NT2/D1 (cell line): ENCODE measurements at regions not wholly inside any gene's neighbourhood (a gene's known extent, or its start where the extent isn't known, plus 50 kb on each side); places are given as distances from the start of the nearest gene placed in this dataset.

ENCODE experiments used
- DNase-seq: peaks from one replicate; pipeline ENCODE4 v3.0.0-alpha.2; 2011; ENCODE audit warnings: low read depth, low spot score
- H3K27me3 ChIP-seq: 2 replicates; pipeline ENCODE4 v1.6.0; 2011; ENCODE audit warnings: mild to moderate bottlenecking; ENCODE audit not compliant: insufficient read length, insufficient read depth
- H3K36me3 ChIP-seq: 2 replicates; pipeline ENCODE4 v1.6.1; 2011; ENCODE audit warnings: mild to moderate bottlenecking, low read length, mixed read lengths; ENCODE audit not compliant: insufficient read depth, insufficient read length
- H3K4me1 ChIP-seq: 2 replicates; pipeline ENCODE4 v1.5.1; 2011; ENCODE audit not compliant: insufficient read depth, insufficient read length
- H3K4me3 ChIP-seq: 2 replicates; pipeline ENCODE4 v1.5.1; 2011; ENCODE audit warnings: low read depth; ENCODE audit not compliant: insufficient read length
- H3K9ac ChIP-seq: 2 replicates; pipeline ENCODE4 v1.6.0; 2011; ENCODE audit warnings: low read depth; ENCODE audit not compliant: insufficient read length
- H3K9me3 ChIP-seq: 2 replicates; pipeline ENCODE4 v1.5.1; 2011; ENCODE audit warnings: mild to moderate bottlenecking, low read length; ENCODE audit not compliant: insufficient read depth
- SUZ12 ChIP-seq: IDR thresholded peaks from 2 replicates; pipeline ENCODE4 v1.6.1; 2011; ENCODE audit not compliant: insufficient read length, insufficient read depth; ENCODE audit errors: extremely low read depth
- YY1 ChIP-seq: IDR thresholded peaks from 2 replicates; pipeline ENCODE4 v1.6.1; 2011; ENCODE audit not compliant: insufficient read length, insufficient read depth
- ZNF274 ChIP-seq: IDR thresholded peaks from 2 replicates; pipeline ENCODE4 v1.6.1; 2011; ENCODE audit warnings: mild to moderate bottlenecking, low read depth, low read length

- TF ChIP-seq SUZ12 = no peak
- Histone ChIP-seq H3K9ac (no peak overlapping the region), H3K4me3 (no peak overlapping the region), H3K36me3 (no peaks in the 10 kb centered on the region), H3K27me3 (no peaks in the 10 kb centered on the region), H3K9me3 (no peaks in the 10 kb centered on the region), H3K4me1 (no peaks in the 10 kb centered on the region)
- DNase-seq = no peak
Observed at GRCh38 chr7:124449896-124450295, 315.7 kb downstream of the GPR37 start.

- DNase-seq = no peak
- no peaks in the 10 kb centered on the region for H3K36me3 ChIP-seq
Observed at GRCh38 chr7:124444696-124445480, 320.7 kb downstream of the GPR37 start.

GRCh38 chr7:124443762-124444161 lies 321.8 kb downstream of the GPR37 start:
- Histone ChIP-seq H3K27me3 (no peaks in the 10 kb centered on the region), H3K4me3 (no peak overlapping the region), H3K9ac (no peak overlapping the region), H3K4me1 (no peaks in the 10 kb centered on the region), H3K9me3 (no peaks in the 10 kb centered on the region), H3K36me3 (no peaks in the 10 kb centered on the region)
- TF ChIP-seq ZNF274 (no peak), SUZ12 (no peak), YY1 (no peak)
- no peak for DNase-seq

More at GRCh38 chr7:124444696-124445480, 320.7 kb downstream of the GPR37 start:
- TF ChIP-seq ZNF274 (no peak), YY1 (no peak), SUZ12 (no peak)
- Histone ChIP-seq H3K9ac (no peak overlapping the region), H3K27me3 (no peaks in the 10 kb centered on the region), H3K4me1 (no peaks in the 10 kb centered on the region), H3K9me3 (no peaks in the 10 kb centered on the region), H3K4me3 (no peak overlapping the region)

- no peaks in the 10 kb centered on the region for H3K4me1 ChIP-seq
- H3K9ac ChIP-seq = no peak overlapping the region
- DNase-seq = no peak
- no peaks in the 10 kb centered on the region for H3K27me3 ChIP-seq
- no peaks in the 10 kb centered on the region for H3K9me3 ChIP-seq
- no peak for TF ChIP-seq ZNF274
- TF ChIP-seq YY1 = no peak
- TF ChIP-seq SUZ12 = no peak
- H3K36me3 ChIP-seq = no peaks in the 10 kb centered on the region
- H3K4me3 ChIP-seq = no peak overlapping the region
Observed at GRCh38 chr7:124440081-124440480, 325.5 kb downstream of the GPR37 start.

- TF ChIP-seq ZNF274 (no peak), SUZ12 (no peak), YY1 (no peak)
- DNase-seq = no peak
- Histone ChIP-seq H3K9me3 (no peaks in the 10 kb centered on the region), H3K4me3 (no peak overlapping the region), H3K4me1 (no peaks in the 10 kb centered on the region), H3K27me3 (no peaks in the 10 kb centered on the region), H3K9ac (no peak overlapping the region), H3K36me3 (no peaks in the 10 kb centered on the region)
Observed at GRCh38 chr7:124432009-124432578, 333.5 kb downstream of the GPR37 start.

GRCh38 chr7:124429923-124430322 lies 335.7 kb downstream of the GPR37 start:
- TF ChIP-seq ZNF274 = no peak
- no peak for TF ChIP-seq SUZ12
- no peak for TF ChIP-seq YY1
- DNase-seq = no peak
- Histone ChIP-seq H3K4me1 (no peaks in the 10 kb centered on the region), H3K27me3 (no peaks in the 10 kb centered on the region), H3K36me3 (no peaks in the 10 kb centered on the region), H3K9me3 (no peaks in the 10 kb centered on the region), H3K9ac (no peak overlapping the region), H3K4me3 (no peak overlapping the region)

- H3K4me1 ChIP-seq = no peaks in the 10 kb centered on the region
- no peak overlapping the region for H3K9ac ChIP-seq
- H3K36me3 ChIP-seq = no peaks in the 10 kb centered on the region
- H3K9me3 ChIP-seq = no peaks in the 10 kb centered on the region
- TF ChIP-seq SUZ12 (no peak), YY1 (no peak), ZNF274 (no peak)
- H3K4me3 ChIP-seq = no peak overlapping the region
- DNase-seq = no peak
- H3K27me3 ChIP-seq = no peaks in the 10 kb centered on the region
Observed at GRCh38 chr7:124428781-124429180, 336.8 kb downstream of the GPR37 start.

- no peaks in the 10 kb centered on the region for H3K9me3 ChIP-seq
- no peaks in the 10 kb centered on the region for H3K27me3 ChIP-seq
- no peak overlapping the region for H3K9ac ChIP-seq
- TF ChIP-seq SUZ12 (no peak), ZNF274 (no peak), YY1 (no peak)
- H3K36me3 ChIP-seq = no peaks in the 10 kb centered on the region
- H3K4me1 ChIP-seq = no peaks in the 10 kb centered on the region
- H3K4me3 ChIP-seq = no peak overlapping the region
- DNase-seq = no peak
Observed at GRCh38 chr7:124426621-124427020, 339.0 kb downstream of the GPR37 start.
